Neuronal stem cell (in vitro differentiated cells): ENCODE measurements at regions not wholly inside any gene's neighbourhood (a gene's known extent, or its start where the extent isn't known, plus 50 kb on each side); places are given as distances from the start of the nearest gene placed in this dataset.

Experiments
- DNase-seq: peaks from one replicate; pipeline ENCODE4 v3.0.0-alpha.2; 2013; ENCODE audit warnings: low spot score
- H2AFZ ChIP-seq: one replicate; pipeline ENCODE4 v1.6.1; 2013; ENCODE audit warnings: mild to moderate bottlenecking, low read length, inconsistent platforms
- H2AK5ac ChIP-seq: 2 replicates; pipeline ENCODE4 v1.6.1; 2013; ENCODE audit warnings: low read depth, mild to moderate bottlenecking, inconsistent platforms, low read length, moderate library complexity, mixed read lengths
- H2BK120ac ChIP-seq: 2 replicates; pipeline ENCODE4 v1.6.1; 2013; ENCODE audit warnings: low read depth, mild to moderate bottlenecking, inconsistent platforms, low read length, moderate library complexity, mixed read lengths
- H2BK12ac ChIP-seq: one replicate; pipeline ENCODE4 v1.6.1; 2013; ENCODE audit warnings: low read length, inconsistent platforms
- H2BK15ac ChIP-seq: 2 replicates; pipeline ENCODE4 v1.6.1; 2013; ENCODE audit warnings: mild to moderate bottlenecking, low read length, inconsistent platforms, mixed read lengths
- H2BK5ac ChIP-seq: one replicate; pipeline ENCODE4 v1.6.1; 2013; ENCODE audit warnings: inconsistent platforms, mild to moderate bottlenecking, low read length, moderate library complexity
- H3K14ac ChIP-seq: one replicate; pipeline ENCODE4 v1.6.1; 2013; ENCODE audit warnings: low read length, inconsistent platforms
- H3K18ac ChIP-seq: 2 replicates; pipeline ENCODE4 v1.6.1; 2013; ENCODE audit warnings: low read length, inconsistent platforms
- H3K23ac ChIP-seq: 2 replicates; pipeline ENCODE4 v1.6.1; 2013; ENCODE audit warnings: low read depth, mild to moderate bottlenecking, mixed read lengths, low read length, inconsistent platforms; ENCODE audit not compliant: poor library complexity
- H3K27ac ChIP-seq: replicated peaks from 3 replicates; pipeline ENCODE4 v1.5.1; 2013; ENCODE audit warnings: low read length, inconsistent platforms
- H3K27me3 ChIP-seq, 3 experiments: 2 replicates each; pipeline ENCODE4 v1.6.1; 2013; ENCODE audit warnings: low read length in 3 of 3, mild to moderate bottlenecking in 2 of 3, inconsistent platforms in 1 of 3, low read depth in 1 of 3, mixed read lengths in 1 of 3, moderate library complexity in 1 of 3; ENCODE audit not compliant: control insufficient read depth in 3 of 3, insufficient read depth in 3 of 3
- H3K36me3 ChIP-seq, 2 donors: replicated peaks in 1 of 2; 2 replicates each; pipeline ENCODE4 v1.6.1; 2013; ENCODE audit warnings: low read length in 2 of 2; ENCODE audit not compliant: control insufficient read depth in 2 of 2, insufficient read depth in 2 of 2
- H3K4ac ChIP-seq: 2 replicates; pipeline ENCODE4 v1.6.1; 2013; ENCODE audit warnings: inconsistent platforms, mild to moderate bottlenecking, low read length, moderate library complexity
- H3K4me1 ChIP-seq, 2 donors: 1 replicate in 1 of 2; 2 replicates in 1 of 2; pipeline ENCODE4 v1.6.1; 2013; ENCODE audit warnings: low read length in 2 of 2, low read depth in 1 of 2; ENCODE audit not compliant: control insufficient read depth in 2 of 2, insufficient read depth in 1 of 2
- H3K4me2 ChIP-seq: one replicate; pipeline ENCODE4 v1.6.1; 2013; ENCODE audit warnings: mild to moderate bottlenecking, low read length, inconsistent platforms; ENCODE audit not compliant: insufficient read depth, poor library complexity, severe bottlenecking
- H3K4me3 ChIP-seq, 2 donors: 2 replicates each; pipeline ENCODE4 v1.5.1; 2013; ENCODE audit warnings: low read length in 2 of 2, mild to moderate bottlenecking in 2 of 2, inconsistent platforms in 1 of 2, moderate library complexity in 1 of 2
- H3K79me1 ChIP-seq: one replicate; pipeline ENCODE4 v1.6.1; 2013; ENCODE audit warnings: low read depth, mild to moderate bottlenecking, inconsistent platforms, low read length, moderate library complexity
- H3K9ac ChIP-seq: one replicate; pipeline ENCODE4 v1.6.1; 2013; ENCODE audit warnings: mild to moderate bottlenecking, low read depth, low read length, inconsistent platforms; ENCODE audit not compliant: poor library complexity
- H3K9me3 ChIP-seq, 2 donors: replicated peaks in 1 of 2; 2 replicates each; pipeline versions ENCODE3 to v1.6.1; 2013; ENCODE audit warnings: low read length in 2 of 2, mild to moderate bottlenecking in 2 of 2, inconsistent platforms in 1 of 2, low read depth in 1 of 2, mixed read lengths in 1 of 2, moderate library complexity in 1 of 2; ENCODE audit not compliant: control insufficient read depth in 2 of 2, insufficient read depth in 1 of 2
- H4K8ac ChIP-seq: one replicate; pipeline ENCODE4 v1.6.1; 2013; ENCODE audit warnings: low read depth, mild to moderate bottlenecking, inconsistent platforms, low read length, moderate library complexity
- H4K91ac ChIP-seq: one replicate; pipeline ENCODE4 v1.6.1; 2013; ENCODE audit warnings: low read length, low read depth, mild to moderate bottlenecking, inconsistent platforms; ENCODE audit not compliant: poor library complexity
- WGBS, 2 donors: extraction: QIAGEN DNeasy Blood & Tissue Kit; methylation state at CpG; one replicate each; pipeline ENCODE4 v1.1.7; 2013; ENCODE audit warnings: missing lambda C conversion rate in 2 of 2, mixed read lengths in 1 of 2; ENCODE audit not compliant: insufficient read length in 2 of 2, insufficient replicate concordance in 1 of 2; ENCODE audit errors: extremely low coverage in 2 of 2; 5-methylcytosine and 5-hydroxymethylcytosine counted together

- no peak overlapping the region for H3K14ac ChIP-seq
- no peak overlapping the region for H2BK5ac ChIP-seq
- no CpG with 5 or more reads among the region's 2 CpGs for WGBS, 2 donors
- H4K8ac ChIP-seq = no peak overlapping the region
- H3K23ac ChIP-seq = no peak overlapping the region
- DNase-seq = no peak
- no peak overlapping the region for H2BK120ac ChIP-seq
- no peaks in the 10 kb centered on the region for H3K27me3 ChIP-seq
- no peak overlapping the region for H2AK5ac ChIP-seq
- H4K91ac ChIP-seq = no peak overlapping the region
- no peaks in the 10 kb centered on the region for H3K79me1 ChIP-seq
- no peak overlapping the region for H2BK12ac ChIP-seq
- no peak overlapping the region for H3K27ac ChIP-seq
- H3K9ac ChIP-seq = no peak overlapping the region
- no peaks in the 10 kb centered on the region for H3K9me3 ChIP-seq
- no peak overlapping the region for H2BK15ac ChIP-seq
- H3K4me3 ChIP-seq = no peak overlapping the region
- no peaks in the 10 kb centered on the region for H3K36me3 ChIP-seq
- peaks cover 0 to 4% of the 10 kb centered on the region in 2 donors for H3K4me1 ChIP-seq
- no peak overlapping the region for H3K18ac ChIP-seq
- H2AFZ ChIP-seq = no peak overlapping the region
- H3K4ac ChIP-seq = no peak overlapping the region
- H3K4me2 ChIP-seq = no peak overlapping the region
Measured at GRCh38 chr13:74299721-74300120, 165.5 kb upstream of the KLF12 start.

- peaks cover 0 to 4% of the 10 kb centered on the region in 2 donors for H3K4me1 ChIP-seq
- no peak for DNase-seq
- H3K36me3 ChIP-seq = no peaks in the 10 kb centered on the region
- H3K4me2 ChIP-seq = no peak overlapping the region
- no peak overlapping the region for H2BK15ac ChIP-seq
- H3K27me3 ChIP-seq = no peaks in the 10 kb centered on the region
- no peaks in the 10 kb centered on the region for H3K9me3 ChIP-seq
- H2AK5ac ChIP-seq = no peak overlapping the region
- no peak overlapping the region for H2BK5ac ChIP-seq
- no peaks in the 10 kb centered on the region for H3K79me1 ChIP-seq
- no peak overlapping the region for H3K27ac ChIP-seq
- H3K18ac ChIP-seq = no peak overlapping the region
- H3K23ac ChIP-seq = no peak overlapping the region
- H2BK12ac ChIP-seq = no peak overlapping the region
- no peak overlapping the region for H3K9ac ChIP-seq
- no peak overlapping the region for H3K4me3 ChIP-seq
- H3K14ac ChIP-seq = no peak overlapping the region
- no peak overlapping the region for H2BK120ac ChIP-seq
- H2AFZ ChIP-seq = no peak overlapping the region
- no peak overlapping the region for H4K8ac ChIP-seq
- no peak overlapping the region for H4K91ac ChIP-seq
- no peak overlapping the region for H3K4ac ChIP-seq
- WGBS, 2 donors = no CpG with 5 or more reads among the region's 4 CpGs
Measured at GRCh38 chr13:74298923-74299322, 164.7 kb upstream of the KLF12 start.

GRCh38 chr13:74289861-74290773 is 155.9 kb upstream of the KLF12 start:
- Histone ChIP-seq H3K14ac (no peak overlapping the region), H3K4me2 (no peak overlapping the region), H2AFZ (peak overlapping the region; percentile 9), H3K79me1 (no peaks in the 10 kb centered on the region), H3K23ac (no peak overlapping the region), H3K9ac (no peak overlapping the region), H3K4me1 (peaks cover 8 to 23% of the 10 kb centered on the region in 2 donors), H3K9me3 (no peaks in the 10 kb centered on the region), H2AK5ac (no peak overlapping the region), H3K4me3 (no peak overlapping the region), H3K18ac (no peak overlapping the region), H2BK15ac (no peak overlapping the region), H4K91ac (no peak overlapping the region), H2BK12ac (no peak overlapping the region), H4K8ac (no peak overlapping the region), H3K27me3 (no peaks in the 10 kb centered on the region), H3K27ac (no peak overlapping the region), H3K4ac (no peak overlapping the region), H2BK120ac (no peak overlapping the region), H2BK5ac (no peak overlapping the region), H3K36me3 (no peaks in the 10 kb centered on the region)
- WGBS, 2 donors = no CpG with 5 or more reads among the region's 10 CpGs
- DNase-seq = peak; percentile 54

GRCh38 chr13:74289107-74289506 is 154.9 kb upstream of the KLF12 start:
- H3K4me3 ChIP-seq = peak overlapping the region in 1 of 2 donors; percentile 3

More at GRCh38 chr13:74289107-74289506, 154.9 kb upstream of the KLF12 start:
- Histone ChIP-seq H3K18ac (no peak overlapping the region), H4K91ac (no peak overlapping the region), H4K8ac (no peak overlapping the region), H3K14ac (no peak overlapping the region), H2AFZ (peak overlapping the region; percentile 2), H3K36me3 (no peaks in the 10 kb centered on the region), H3K4ac (no peak overlapping the region), H3K79me1 (no peaks in the 10 kb centered on the region), H2BK5ac (no peak overlapping the region), H3K9ac (no peak overlapping the region), H3K27me3 (no peaks in the 10 kb centered on the region), H3K23ac (no peak overlapping the region), H3K9me3 (no peaks in the 10 kb centered on the region), H2BK12ac (no peak overlapping the region), H2BK120ac (no peak overlapping the region), H3K4me2 (no peak overlapping the region), H3K4me1 (peaks cover 8 to 23% of the 10 kb centered on the region in 2 donors), H2AK5ac (no peak overlapping the region), H2BK15ac (no peak overlapping the region), H3K27ac (no peak overlapping the region)
- no peak for DNase-seq
- no CpG with 5 or more reads among the region's 7 CpGs for WGBS, 2 donors
